Cardiac fibroblast (primary cell): ENCODE measurements at regions not wholly inside any gene's neighbourhood (a gene's known extent, or its start where the extent isn't known, plus 50 kb on each side); places are given as distances from the start of the nearest gene placed in this dataset.

Experiments used
- DNase-seq, 2 donors: peaks; one replicate each; pipeline versions ENCODE4 v3.0.0 to v3.0.0-alpha.2; 2010; ENCODE audit warnings: low read depth in 2 of 2
- H3K4me3 ChIP-seq, 2 donors: replicated peaks in 1 of 2; 1 replicate in 1 of 2; 2 replicates in 1 of 2; pipeline ENCODE4 v1.5.1; 2011; ENCODE audit warnings: low read depth in 2 of 2, low read length in 2 of 2, mild to moderate bottlenecking in 2 of 2, moderate library complexity in 1 of 2
- TF ChIP-seq, protein P1 (sequence below): IDR thresholded peaks from one replicate; pipeline ENCODE4 v1.5.1; 2011; ENCODE audit warnings: low read depth, mild to moderate bottlenecking, low read length, inconsistent platforms

DNA sequence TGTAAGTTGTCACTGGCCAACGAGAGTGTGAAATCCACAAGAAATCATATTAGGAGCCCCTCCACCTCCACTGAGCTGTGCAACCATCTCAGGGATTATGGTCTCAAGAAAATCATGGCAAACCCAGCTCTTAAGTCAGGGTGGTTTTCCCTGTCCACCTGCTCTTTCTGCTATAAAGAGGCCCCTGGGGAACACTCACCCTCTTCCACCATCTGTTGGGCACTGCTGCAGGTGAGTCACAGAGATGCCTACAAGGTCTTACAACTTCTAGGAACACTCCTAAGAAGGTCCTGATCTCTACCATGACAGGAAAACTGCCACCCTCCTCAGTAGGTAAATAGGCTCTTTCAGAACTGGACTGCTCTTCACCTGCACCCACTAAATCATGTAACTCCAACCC is 61.8 kb downstream of the DRD1 start:
- no peak for DNase-seq
- no peak overlapping the region for H3K4me3 ChIP-seq
- TF ChIP-seq, protein P1, sequence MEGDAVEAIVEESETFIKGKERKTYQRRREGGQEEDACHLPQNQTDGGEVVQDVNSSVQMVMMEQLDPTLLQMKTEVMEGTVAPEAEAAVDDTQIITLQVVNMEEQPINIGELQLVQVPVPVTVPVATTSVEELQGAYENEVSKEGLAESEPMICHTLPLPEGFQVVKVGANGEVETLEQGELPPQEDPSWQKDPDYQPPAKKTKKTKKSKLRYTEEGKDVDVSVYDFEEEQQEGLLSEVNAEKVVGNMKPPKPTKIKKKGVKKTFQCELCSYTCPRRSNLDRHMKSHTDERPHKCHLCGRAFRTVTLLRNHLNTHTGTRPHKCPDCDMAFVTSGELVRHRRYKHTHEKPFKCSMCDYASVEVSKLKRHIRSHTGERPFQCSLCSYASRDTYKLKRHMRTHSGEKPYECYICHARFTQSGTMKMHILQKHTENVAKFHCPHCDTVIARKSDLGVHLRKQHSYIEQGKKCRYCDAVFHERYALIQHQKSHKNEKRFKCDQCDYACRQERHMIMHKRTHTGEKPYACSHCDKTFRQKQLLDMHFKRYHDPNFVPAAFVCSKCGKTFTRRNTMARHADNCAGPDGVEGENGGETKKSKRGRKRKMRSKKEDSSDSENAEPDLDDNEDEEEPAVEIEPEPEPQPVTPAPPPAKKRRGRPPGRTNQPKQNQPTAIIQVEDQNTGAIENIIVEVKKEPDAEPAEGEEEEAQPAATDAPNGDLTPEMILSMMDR = no peak

DNA sequence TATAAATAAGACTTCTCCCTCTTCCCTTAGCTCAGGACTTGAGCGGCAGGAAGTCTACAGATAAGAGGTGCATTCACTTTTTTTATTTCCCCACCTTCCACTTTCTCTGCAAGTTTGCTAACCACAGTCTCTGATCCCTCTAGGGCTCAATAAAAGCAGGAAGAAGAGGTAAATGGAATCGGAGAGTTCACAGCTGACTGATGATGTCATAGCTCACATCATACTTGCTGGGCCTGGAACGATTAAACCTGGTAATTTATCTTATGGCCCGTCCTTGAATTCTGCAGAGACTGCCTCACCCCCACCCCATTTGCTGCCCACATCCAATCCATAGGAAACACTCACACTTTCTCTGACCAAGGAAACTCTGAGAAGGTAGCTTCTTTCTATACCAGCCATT is 62.9 kb downstream of the DRD1 start:
- H3K4me3 ChIP-seq = no peak overlapping the region
- DNase-seq = no peak
- TF ChIP-seq, protein P1 = no peak

DNA sequence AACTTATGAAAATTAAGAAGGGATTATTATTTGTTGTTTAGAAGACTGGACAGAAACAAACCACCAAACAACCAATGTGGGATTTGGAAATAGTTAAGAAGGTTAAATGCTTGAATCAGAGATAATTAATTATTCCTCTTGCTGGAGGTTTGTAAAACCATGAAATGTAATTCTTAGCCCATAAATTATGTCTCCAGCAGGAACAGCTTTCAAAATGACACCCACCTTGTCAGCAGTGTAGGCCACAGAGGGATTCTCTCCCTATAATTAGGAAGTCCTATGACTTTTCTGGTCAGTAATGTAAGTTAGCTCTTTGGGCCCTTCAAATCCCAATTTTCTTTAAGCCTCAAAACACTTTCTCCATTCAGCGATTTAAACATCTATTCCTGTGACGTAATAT is 63.3 kb downstream of the DRD1 start:
- no peak overlapping the region for H3K4me3 ChIP-seq
- no peak for DNase-seq
- TF ChIP-seq, protein P1 = no peak

GRCh38 chr5:175379867-175380266 is 64.1 kb downstream of the DRD1 start:
- no peak for DNase-seq
- TF ChIP-seq, protein P1 = no peak
- H3K4me3 ChIP-seq = no peak overlapping the region

DNA sequence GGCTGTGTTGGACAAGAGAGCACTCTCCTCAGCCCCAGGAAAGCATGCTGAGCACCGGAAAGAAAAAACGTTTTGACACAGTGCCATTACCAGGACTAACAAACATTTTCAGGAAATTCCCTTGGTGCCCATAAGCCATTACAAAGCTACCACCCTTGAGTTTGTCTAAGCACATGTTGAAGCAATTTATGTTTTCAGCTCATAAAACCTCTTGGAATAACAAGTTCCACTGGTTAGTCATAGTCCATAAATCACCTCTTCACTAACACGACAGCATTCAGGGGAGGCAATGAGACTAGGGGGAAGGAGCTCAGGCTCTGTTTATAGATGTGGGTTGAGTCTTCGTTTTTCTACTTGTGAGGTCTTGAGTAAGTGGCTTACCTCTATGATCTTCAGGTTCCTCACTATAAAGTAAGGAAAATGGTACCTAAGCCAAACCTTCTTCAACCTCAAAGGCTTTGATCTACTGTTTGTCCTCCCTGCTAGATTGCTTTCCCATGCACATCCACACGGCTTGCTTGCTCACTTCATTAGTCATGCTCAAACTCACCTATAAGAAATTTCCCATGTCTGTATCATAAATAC is 65.4 kb downstream of the DRD1 start:
- no peak overlapping the region for H3K4me3 ChIP-seq
- TF ChIP-seq, protein P1 = no peak
- DNase-seq = no peak

DNA sequence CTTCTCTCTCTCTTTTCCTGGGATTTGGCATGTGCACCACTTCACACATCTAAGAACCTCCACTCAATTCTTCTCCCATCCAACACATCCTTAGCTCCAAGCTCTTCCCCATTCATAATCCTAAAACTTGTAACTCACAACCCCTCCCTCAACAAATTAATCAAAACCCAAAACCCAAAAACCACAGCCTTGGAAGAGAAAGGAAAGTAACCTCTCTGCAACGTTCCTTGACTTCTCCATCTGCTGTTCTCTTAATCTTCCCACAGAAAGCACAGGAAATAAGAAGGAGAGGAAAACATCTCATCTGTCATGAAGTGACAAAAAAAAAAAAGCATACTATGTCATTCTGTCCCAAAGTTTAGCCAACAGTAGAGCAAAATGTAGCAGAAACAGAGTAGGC is 66.2 kb downstream of the DRD1 start:
- no peak overlapping the region for H3K4me3 ChIP-seq
- TF ChIP-seq, protein P1 = no peak
- no peak for DNase-seq
